VCaP (cell line): ENCODE measurements at regions not wholly inside any gene's neighbourhood (a gene's known extent, or its start where the extent isn't known, plus 50 kb on each side); places are given as distances from the start of the nearest gene placed in this dataset.

ENCODE experiments used
- H3K27ac ChIP-seq: fragments of 450-650 bp; 2 replicates; pipeline ENCODE4 v1.5.1; 2017
- CTCF ChIP-seq: fragments of 450-650 bp; conservative IDR thresholded peaks from 2 replicates; pipeline ENCODE4 v1.5.1; 2017; ENCODE audit warnings: mild to moderate bottlenecking, moderate library complexity

GRCh38 chr5:123817267-123817666 lies 305.3 kb downstream of the CSNK1G3 start:
- no peak for TF ChIP-seq CTCF
- H3K27ac ChIP-seq = no peak overlapping the region

GRCh38 chr5:123814801-123815470 lies 303.0 kb downstream of the CSNK1G3 start:
- TF ChIP-seq CTCF = no peak
- H3K27ac ChIP-seq = peak overlapping the region; percentile 70

GRCh38 chr5:123813937-123814624 lies 302.1 kb downstream of the CSNK1G3 start:
- H3K27ac ChIP-seq = peak overlapping the region; percentile 70
- TF ChIP-seq CTCF = no peak

- no peak for TF ChIP-seq CTCF
- peak overlapping the region; percentile 70 for H3K27ac ChIP-seq
Measured at GRCh38 chr5:123813264-123813663, 301.3 kb downstream of the CSNK1G3 start.

GRCh38 chr5:123811831-123812230 lies 299.9 kb downstream of the CSNK1G3 start:
- no peak overlapping the region for H3K27ac ChIP-seq
- no peak for TF ChIP-seq CTCF

- H3K27ac ChIP-seq = peak overlapping the region; percentile 22; the same call in 1 of the 2 replicates
- TF ChIP-seq CTCF = no peak
Measured at GRCh38 chr5:123810746-123811340, 298.9 kb downstream of the CSNK1G3 start.

- H3K27ac ChIP-seq = peak overlapping the region; percentile 22; the same call in 1 of the 2 replicates
- TF ChIP-seq CTCF = no peak
Measured at GRCh38 chr5:123810253-123810652, 298.3 kb downstream of the CSNK1G3 start.
